Hematopoietic multipotent progenitor cell treated with erythropoietin and hydrocortisone succinate and interleukin-3 and kit ligand, for 4 days (in vitro differentiated cells): ENCODE measurements at regions not wholly inside any gene's neighbourhood (a gene's known extent, or its start where the extent isn't known, plus 50 kb on each side); places are given as distances from the start of the nearest gene placed in this dataset.

Source experiments
- DNase-seq: peaks from one replicate; pipeline ENCODE4 v3.0.0-alpha.2; 2015

DNA sequence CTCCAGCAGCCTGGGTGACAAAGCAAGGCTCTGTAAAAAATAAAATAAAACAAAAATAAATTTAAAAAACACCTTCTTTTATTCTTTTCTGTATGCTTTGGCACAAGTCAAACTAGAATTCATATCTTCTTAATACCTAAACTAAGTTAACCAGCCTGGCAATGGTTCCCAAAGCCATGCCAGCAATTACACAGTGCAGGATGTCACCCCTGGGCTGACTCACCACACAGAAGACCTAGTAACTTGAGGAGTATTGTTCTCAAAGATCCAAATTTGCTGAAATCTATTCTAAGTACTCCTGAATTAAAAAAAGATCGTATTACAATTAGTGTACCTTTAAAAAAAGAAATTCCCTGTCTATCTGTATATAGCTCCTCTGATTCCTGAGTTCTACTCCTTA lies 162.7 kb upstream of the SGK1 start:
- no peak for DNase-seq

GRCh38 chr6:134478764-134479399 lies 161.0 kb upstream of the SGK1 start:
- no peak for DNase-seq

- no peak for DNase-seq
Measured at GRCh38 chr6:134477991-134478635, 160.2 kb upstream of the SGK1 start.

DNA sequence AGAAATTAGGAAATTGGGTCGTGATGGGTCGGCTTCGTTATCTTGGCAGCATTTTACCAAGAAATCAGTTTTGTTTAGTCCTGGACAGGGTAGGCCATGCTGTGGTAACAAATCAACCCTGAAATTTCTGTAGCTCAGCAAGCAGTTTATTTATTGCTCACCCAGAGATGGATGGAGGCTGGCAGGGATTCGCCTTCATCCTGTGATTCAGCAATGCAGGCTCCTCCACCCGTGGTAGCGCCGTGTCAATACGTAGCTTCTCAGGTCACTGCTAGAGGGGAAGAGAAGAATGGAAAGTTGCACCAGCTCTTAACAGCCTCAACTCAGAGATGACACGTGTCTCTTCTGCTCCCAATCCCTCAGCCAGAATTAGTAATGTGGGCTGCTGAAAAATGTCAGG lies 157.0 kb upstream of the SGK1 start:
- DNase-seq, result no peak

DNA sequence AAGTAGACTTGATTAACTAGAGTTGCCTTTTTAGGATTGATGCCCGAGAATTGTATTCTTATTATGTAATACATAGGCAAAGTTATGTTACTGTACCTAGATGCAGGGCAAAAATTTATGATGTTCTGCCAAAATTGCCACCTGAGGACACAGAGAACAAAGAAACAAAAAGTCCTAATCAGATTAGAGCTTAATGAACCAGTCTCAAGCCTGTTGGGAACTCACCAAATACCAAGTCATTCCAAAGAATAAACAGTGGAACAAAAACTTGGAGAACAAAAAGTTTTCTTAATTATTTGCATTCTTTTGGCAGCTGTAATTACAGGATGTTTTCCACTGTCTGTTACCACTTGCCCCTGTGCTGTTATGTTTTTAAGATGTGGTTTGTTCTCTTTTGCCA lies 154.7 kb upstream of the SGK1 start:
- DNase-seq, result no peak

GRCh38 chr6:134472046-134472445 lies 154.1 kb upstream of the SGK1 start:
- DNase-seq, result no peak

DNA sequence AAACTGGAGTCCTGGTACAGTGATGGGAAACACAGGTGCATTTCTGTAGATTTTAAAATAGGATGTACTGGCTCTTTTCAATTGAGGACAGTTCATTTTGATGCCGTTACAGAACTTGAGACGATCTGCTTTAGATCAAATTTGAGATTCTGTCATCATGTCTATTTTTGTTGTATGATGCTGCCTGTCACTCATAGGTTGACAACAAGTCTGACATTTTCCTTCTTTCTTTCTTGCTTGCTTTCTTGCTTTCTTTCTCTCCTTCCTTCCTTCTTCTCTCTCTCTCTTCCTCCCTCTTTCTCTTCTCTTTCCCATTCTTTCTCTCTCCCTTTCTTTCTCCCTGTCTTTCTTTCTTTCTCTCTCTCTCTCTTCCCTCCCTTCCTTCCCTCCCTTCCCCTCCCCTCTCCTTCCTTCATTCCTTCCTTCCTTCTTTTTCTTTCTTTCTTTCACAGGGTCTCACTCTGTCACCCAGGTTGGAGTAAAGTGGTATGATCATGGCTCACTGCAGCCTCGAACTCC lies 152.6 kb upstream of the SGK1 start:
- DNase-seq, result no peak

- DNase-seq, result no peak
Measured at GRCh38 chr6:134469702-134470456, 152.0 kb upstream of the SGK1 start.

DNA sequence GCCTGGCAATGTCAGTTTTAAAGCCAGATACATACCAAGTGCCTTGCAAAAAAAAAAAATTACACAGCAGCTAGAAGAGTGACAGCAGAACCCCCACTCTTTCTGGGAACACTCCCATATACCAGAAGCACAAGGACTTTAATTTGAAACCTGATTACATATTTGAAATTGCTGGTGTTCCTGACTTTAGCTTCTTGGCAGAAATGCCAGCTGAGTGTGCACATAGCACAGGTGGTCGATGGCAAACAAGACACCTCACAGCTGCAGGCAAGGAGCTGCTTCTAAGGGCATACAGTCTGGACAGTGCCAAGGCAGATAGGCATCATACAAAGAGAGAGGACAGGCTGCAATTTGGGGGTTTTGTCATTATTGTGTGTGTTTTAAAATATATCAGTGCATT lies 150.7 kb upstream of the SGK1 start:
- no peak for DNase-seq

- DNase-seq, result no peak
Measured at GRCh38 chr6:134467620-134468019, 149.7 kb upstream of the SGK1 start.

DNA sequence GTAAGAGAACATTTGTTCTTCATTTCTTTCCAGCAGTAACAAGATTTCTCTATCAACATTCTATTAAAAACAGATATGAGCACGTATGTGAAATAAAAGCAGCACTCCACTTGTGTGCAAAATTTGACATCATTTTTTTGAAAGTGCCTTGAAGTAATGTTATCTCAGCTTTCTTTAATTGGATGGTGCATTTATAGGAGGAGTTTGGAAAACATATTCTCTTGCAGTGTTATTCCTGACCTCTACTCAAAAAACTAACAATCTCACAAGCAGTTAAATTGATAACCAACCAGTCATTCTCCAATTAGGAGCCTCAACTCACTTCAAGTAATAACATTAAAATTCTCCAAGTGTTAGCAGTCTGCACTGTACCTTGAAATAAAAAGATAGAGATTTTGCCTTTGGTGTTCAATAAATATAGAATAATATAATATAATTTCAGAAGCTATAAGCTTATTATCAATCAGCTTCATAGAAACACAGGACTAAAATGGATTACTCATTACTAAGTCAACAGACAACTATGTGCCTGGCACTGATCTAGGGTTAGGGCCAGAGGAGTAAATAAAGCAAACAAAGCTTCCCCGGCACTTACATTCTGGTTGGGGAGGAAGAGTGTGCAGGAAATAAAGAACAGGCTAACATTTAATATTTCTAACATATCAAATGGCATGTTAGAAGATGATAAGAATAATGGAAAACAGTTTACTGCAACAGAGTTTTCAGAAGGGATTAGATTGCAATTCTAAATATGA lies 149.0 kb upstream of the SGK1 start:
- DNase-seq, result no peak

- DNase-seq, result no peak
Measured at GRCh38 chr6:134464690-134465411, 146.9 kb upstream of the SGK1 start.

- DNase-seq, result no peak
Measured at GRCh38 chr6:134458857-134459657, 141.1 kb upstream of the SGK1 start.

GRCh38 chr6:134457941-134458340 lies 140.0 kb upstream of the SGK1 start:
- DNase-seq, result no peak

GRCh38 chr6:134456226-134456625 lies 138.3 kb upstream of the SGK1 start:
- DNase-seq, result no peak

DNA sequence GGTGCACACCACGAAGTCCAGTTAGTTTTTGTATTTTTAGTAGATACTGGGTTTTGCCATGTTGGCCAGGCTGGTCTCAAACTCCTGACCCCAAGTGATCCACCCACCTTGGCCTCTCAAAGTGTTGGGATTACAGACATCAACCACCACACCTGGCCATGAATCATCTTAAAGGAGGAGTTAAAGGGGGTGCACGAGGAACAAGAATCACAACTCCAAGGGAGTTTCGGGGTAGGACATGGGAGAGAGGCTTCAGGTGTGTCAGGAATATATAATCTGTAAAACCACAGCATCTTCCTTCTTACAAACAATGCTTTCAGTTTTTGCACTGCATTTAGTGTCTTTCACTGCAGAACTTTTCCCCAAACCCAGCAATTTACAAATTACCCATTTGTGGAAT lies 137.4 kb upstream of the SGK1 start:
- no peak for DNase-seq

DNA sequence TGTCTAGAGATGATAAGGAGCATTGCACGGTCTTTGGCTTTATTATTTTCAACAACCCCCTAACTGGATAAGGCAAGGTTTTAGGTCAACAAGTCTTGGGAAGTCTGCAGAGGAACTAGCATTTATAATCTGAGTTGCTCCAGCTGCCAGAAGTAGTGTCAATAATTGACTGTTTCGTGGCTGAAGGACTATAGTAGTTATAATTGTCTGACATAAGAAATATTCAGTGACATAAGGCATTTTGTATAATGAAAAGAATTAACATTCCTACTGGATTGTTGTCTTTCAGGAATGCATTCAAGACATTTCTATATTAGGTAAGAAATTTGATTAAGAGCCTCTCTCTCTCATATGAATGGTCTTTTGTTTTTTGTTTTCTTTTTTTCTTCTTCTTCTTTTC lies 136.9 kb upstream of the SGK1 start:
- no peak for DNase-seq

DNA sequence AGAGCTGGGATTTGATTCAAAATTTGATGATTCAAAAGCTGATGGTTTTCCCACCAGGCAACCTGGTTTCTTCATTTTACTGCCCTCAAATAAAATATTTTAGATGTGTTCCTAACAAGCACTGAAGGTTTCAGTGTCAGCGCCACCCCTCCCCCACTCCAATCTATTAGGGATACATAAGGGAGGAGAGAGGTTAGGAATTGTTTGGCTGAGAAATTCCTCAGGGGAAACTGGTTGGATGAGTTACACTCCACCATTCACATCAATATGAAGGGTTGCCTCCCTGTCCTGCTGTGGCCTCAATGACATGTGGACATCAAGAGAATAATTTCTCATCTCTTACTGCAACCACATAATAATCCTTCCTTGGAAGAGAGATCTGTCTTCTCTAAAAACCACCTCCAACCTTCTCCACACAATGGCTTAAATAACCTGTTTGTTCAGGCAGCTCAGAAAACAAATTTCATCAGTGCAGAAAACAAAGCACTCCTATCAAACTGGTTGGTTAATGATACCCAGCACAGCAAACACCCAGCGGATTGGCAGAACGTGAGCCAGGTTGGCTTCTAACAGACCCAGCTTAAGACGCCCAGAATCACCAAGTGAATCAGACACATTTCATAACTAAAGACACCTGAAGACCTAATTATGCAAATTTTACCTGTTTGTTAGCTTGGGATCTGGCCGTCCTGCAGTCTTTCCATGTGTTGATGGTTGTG lies 136.0 kb upstream of the SGK1 start:
- no peak for DNase-seq

DNA sequence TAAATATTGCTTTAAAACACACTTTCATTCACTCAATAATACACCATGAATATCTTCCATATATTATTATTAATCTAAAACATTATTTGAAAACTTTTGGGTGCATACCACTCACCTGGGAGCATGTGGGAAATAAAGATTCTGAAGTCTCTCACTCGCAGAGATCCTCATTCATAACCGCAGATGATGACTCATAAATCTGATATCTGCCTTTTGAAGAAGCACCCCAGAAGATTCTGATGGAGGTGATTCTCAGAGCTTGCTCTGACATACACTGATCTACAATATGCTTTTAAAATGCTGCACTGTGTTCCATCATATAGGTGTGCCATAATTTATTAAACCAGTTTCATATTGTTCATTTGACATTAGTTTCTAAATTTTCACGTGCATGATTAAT lies 135.0 kb upstream of the SGK1 start:
- no peak for DNase-seq

DNA sequence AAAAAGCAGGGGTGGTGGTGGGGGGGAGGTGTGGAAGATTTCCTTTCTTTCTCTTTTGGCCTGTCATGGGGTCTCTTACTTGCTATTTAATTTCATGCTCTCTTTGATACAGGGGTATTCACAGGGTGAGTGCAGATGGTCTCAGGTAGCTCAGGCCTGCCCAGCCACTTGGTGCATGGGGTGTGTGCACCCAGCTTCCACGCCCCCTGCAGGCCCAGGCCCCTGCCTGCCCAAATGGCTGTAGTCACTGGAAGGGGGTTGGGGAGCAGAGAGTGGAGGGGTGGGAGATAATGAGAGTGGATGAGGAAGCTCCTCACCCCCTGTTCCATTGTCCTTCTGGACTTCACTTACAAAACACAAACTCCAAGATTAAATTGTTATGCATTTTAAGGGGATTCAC lies 133.6 kb upstream of the SGK1 start:
- no peak for DNase-seq

DNA sequence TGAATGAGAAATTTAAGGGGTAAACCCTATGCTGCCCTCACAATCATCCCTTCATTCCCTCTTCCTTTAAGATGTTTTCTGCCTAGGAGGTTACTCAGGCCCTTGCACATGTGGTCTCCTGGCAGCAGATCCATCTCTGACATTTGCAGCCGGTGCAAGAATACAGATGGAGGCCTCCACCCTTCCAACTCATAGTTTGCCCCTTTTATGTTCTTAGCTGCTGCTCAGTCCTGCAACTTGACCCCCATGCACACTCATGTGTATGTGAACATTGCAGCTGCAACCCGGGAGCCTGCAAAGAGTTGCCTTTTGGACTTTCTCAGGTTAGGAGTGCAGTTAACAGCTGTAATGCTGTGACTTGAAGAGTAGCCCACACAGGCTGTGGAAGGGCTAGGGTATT lies 131.9 kb upstream of the SGK1 start:
- DNase-seq, result no peak
